ENCODE measurements at regions not wholly inside any gene's neighbourhood (a gene's known extent, or its start where the extent isn't known, plus 50 kb on each side); places are given as distances from the start of the nearest gene placed in this dataset.

GRCh38 chr14:31913370-31913769 lies 163.7 kb upstream of the ARHGAP5 start:
- TF ChIP-seq CTCF (IDR thresholded peaks at IDR 0.05) (no peak), POLR2A (IDR thresholded peaks at IDR 0.05) (no peak), EP300 (IDR thresholded peaks at IDR 0.05) (no peak)

Measured in gastroesophageal sphincter (tissue), 3 donors.